ENCODE measurements at regions not wholly inside any gene's neighbourhood (a gene's known extent, or its start where the extent isn't known, plus 50 kb on each side); places are given as distances from the start of the nearest gene placed in this dataset.

DNA sequence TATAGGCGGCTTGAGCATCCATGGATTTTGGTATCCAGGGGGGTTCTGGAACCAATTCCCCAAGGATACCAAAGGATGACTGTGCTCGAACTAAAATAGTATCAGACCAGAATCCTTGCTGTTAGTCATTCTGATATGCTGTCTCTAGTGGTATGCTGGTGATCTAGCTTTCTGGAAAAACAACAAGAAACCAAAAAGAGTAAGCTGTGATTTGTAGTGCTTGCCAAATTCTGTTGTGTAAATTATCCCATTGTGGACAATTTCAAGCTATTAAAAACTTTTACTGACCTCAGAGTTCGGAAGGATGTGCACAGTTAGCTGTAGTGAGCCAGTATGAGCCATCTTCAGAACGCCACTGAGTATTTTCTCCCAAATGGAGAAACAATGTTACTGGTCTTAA, 99.0 kb upstream of the FBN2 start:
- H3K4me3 ChIP-seq (replicated peaks; ENCODE audit: insufficient read depth, low read length), result no peak overlapping the region
- TF ChIP-seq GABPA (IDR thresholded peaks at IDR 0.05; ENCODE audit: low read depth) (no peak), POLR2AphosphoS5 (IDR thresholded peaks at IDR 0.05; ENCODE audit: low read depth) (no peak), SPI1 (IDR thresholded peaks at IDR 0.05; ENCODE audit: borderline replicate concordance, low read depth) (no peak)
- TF ChIP-seq, protein P1, sequence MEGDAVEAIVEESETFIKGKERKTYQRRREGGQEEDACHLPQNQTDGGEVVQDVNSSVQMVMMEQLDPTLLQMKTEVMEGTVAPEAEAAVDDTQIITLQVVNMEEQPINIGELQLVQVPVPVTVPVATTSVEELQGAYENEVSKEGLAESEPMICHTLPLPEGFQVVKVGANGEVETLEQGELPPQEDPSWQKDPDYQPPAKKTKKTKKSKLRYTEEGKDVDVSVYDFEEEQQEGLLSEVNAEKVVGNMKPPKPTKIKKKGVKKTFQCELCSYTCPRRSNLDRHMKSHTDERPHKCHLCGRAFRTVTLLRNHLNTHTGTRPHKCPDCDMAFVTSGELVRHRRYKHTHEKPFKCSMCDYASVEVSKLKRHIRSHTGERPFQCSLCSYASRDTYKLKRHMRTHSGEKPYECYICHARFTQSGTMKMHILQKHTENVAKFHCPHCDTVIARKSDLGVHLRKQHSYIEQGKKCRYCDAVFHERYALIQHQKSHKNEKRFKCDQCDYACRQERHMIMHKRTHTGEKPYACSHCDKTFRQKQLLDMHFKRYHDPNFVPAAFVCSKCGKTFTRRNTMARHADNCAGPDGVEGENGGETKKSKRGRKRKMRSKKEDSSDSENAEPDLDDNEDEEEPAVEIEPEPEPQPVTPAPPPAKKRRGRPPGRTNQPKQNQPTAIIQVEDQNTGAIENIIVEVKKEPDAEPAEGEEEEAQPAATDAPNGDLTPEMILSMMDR (IDR thresholded peaks at IDR 0.05; ENCODE audit: insufficient read depth, low read length), result no peak
- TF ChIP-seq, protein P2, sequence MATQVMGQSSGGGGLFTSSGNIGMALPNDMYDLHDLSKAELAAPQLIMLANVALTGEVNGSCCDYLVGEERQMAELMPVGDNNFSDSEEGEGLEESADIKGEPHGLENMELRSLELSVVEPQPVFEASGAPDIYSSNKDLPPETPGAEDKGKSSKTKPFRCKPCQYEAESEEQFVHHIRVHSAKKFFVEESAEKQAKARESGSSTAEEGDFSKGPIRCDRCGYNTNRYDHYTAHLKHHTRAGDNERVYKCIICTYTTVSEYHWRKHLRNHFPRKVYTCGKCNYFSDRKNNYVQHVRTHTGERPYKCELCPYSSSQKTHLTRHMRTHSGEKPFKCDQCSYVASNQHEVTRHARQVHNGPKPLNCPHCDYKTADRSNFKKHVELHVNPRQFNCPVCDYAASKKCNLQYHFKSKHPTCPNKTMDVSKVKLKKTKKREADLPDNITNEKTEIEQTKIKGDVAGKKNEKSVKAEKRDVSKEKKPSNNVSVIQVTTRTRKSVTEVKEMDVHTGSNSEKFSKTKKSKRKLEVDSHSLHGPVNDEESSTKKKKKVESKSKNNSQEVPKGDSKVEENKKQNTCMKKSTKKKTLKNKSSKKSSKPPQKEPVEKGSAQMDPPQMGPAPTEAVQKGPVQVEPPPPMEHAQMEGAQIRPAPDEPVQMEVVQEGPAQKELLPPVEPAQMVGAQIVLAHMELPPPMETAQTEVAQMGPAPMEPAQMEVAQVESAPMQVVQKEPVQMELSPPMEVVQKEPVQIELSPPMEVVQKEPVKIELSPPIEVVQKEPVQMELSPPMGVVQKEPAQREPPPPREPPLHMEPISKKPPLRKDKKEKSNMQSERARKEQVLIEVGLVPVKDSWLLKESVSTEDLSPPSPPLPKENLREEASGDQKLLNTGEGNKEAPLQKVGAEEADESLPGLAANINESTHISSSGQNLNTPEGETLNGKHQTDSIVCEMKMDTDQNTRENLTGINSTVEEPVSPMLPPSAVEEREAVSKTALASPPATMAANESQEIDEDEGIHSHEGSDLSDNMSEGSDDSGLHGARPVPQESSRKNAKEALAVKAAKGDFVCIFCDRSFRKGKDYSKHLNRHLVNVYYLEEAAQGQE (IDR thresholded peaks at IDR 0.05; ENCODE audit: insufficient replicate concordance, low read depth), result no peak
- no peak overlapping the region for H3K27ac ChIP-seq (replicated peaks)
- H3K27me3 ChIP-seq (ENCODE audit: insufficient read depth, poor library complexity, severe bottlenecking), result no peaks in the 10 kb centered on the region
- DNase-seq (ENCODE audit: low read depth in 1 of 2, low spot score in 1 of 2), result no peak

DNA sequence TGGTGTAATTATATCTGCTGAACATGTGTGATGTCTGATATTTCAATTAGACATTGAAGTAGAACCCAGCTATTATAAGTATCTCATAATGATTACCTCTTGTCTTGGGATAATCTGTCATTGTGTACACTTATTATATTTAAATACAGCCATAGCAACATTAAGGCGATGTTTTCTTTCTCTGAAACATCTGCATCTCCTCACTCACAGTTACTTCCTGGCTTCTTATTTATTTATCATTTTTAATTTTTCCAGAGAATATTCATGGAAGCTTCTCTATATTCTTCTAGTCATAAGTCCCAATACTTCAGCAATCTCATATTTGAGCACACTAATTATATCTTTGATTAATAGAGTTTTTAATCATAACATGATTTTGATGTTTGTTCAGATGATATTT, 103.8 kb upstream of the FBN2 start:
- Histone ChIP-seq H3K27me3 (ENCODE audit: insufficient read depth, poor library complexity, severe bottlenecking) (no peaks in the 10 kb centered on the region), H3K4me3 (replicated peaks; ENCODE audit: insufficient read depth, low read length) (no peak overlapping the region), H3K27ac (replicated peaks) (no peak overlapping the region)
- DNase-seq (ENCODE audit: low read depth in 1 of 2, low spot score in 1 of 2), result no peak
- TF ChIP-seq, protein P2 (IDR thresholded peaks at IDR 0.05; ENCODE audit: insufficient replicate concordance, low read depth), result no peak

DNA sequence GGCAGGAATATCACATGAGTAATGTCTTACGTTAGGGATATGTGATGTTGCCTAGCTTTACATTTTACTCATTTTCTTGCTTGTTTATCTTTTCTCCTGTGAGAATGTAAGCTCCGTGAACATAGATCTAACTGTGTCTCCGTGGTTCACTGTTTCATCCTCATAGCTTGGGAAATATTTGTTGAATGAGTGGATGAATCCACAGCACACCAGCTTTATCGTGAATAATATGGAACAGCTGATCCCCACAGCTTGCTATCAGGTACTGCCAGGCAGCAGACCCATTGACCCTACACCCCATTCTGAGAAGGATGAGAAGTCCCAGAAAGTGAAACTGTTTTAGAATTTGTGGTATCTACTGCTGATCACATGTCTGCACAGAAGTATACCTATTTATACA, 106.8 kb upstream of the FBN2 start:
- no peak overlapping the region for H3K27ac ChIP-seq (replicated peaks)
- TF ChIP-seq, protein P1 (IDR thresholded peaks at IDR 0.05; ENCODE audit: insufficient read depth, low read length), result no peak
- TF ChIP-seq SPI1 (IDR thresholded peaks at IDR 0.05; ENCODE audit: borderline replicate concordance, low read depth), result no peak
- no peak for DNase-seq (ENCODE audit: low read depth in 1 of 2, low spot score in 1 of 2)
- H3K27me3 ChIP-seq (ENCODE audit: insufficient read depth, poor library complexity, severe bottlenecking), result no peaks in the 10 kb centered on the region
- no peak overlapping the region for H3K4me3 ChIP-seq (replicated peaks; ENCODE audit: insufficient read depth, low read length)

DNA sequence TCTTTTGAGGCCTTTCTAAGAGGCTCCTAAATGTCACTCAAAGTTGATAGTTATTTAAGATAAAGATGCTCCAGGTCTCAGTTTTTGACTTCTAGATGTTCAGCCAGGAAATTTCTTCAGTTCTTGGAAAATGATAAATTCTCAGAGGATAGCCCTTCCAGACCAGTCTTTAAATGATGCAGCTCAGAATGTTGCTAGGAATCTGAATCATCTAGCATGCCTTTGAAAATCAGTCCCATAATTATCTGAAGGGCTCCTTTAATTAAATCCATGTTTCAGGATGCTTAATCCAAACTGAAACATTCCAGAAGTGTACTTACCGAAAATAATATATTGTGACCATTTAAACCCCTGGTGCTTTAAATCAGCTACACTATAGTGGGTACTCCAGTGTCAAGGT, 107.5 kb upstream of the FBN2 start:
- no peak for DNase-seq (ENCODE audit: low read depth in 1 of 2, low spot score in 1 of 2)
- TF ChIP-seq SPI1 (IDR thresholded peaks at IDR 0.05; ENCODE audit: borderline replicate concordance, low read depth) (no peak), GABPA (IDR thresholded peaks at IDR 0.05; ENCODE audit: low read depth) (no peak), POLR2AphosphoS5 (IDR thresholded peaks at IDR 0.05; ENCODE audit: low read depth) (no peak)
- TF ChIP-seq, protein P1 (IDR thresholded peaks at IDR 0.05; ENCODE audit: insufficient read depth, low read length), result no peak
- TF ChIP-seq, protein P2 (IDR thresholded peaks at IDR 0.05; ENCODE audit: insufficient replicate concordance, low read depth), result no peak
- Histone ChIP-seq H3K27me3 (ENCODE audit: insufficient read depth, poor library complexity, severe bottlenecking) (no peaks in the 10 kb centered on the region), H3K4me3 (replicated peaks; ENCODE audit: insufficient read depth, low read length) (no peak overlapping the region), H3K27ac (replicated peaks) (no peak overlapping the region)
